ENCODE measurements at regions not wholly inside any gene's neighbourhood (a gene's known extent, or its start where the extent isn't known, plus 50 kb on each side); places are given as distances from the start of the nearest gene placed in this dataset.

- TF ChIP-seq POLR2A (IDR thresholded peaks at IDR 0.05) (no peak), CTCF (IDR thresholded peaks at IDR 0.05) (no peak)
These were observed 1248.4 kb downstream of the NSUN3 start for GRCh38 chr3:95311272-95311671.

All from body of pancreas (tissue), 4 donors.